Stimulated activated CD8-positive, alpha-beta memory T cell treated with anti-CD3 and anti-CD28 coated beads, Interleukin-2, amount 100 ng/mL, for 1 hour (primary cell): ENCODE measurements at regions not wholly inside any gene's neighbourhood (a gene's known extent, or its start where the extent isn't known, plus 50 kb on each side); places are given as distances from the start of the nearest gene placed in this dataset.

Source experiments
- DNase-seq, 2 donors: peaks; one replicate each; pipeline ENCODE4 v3.0.0-alpha.2; 2020; ENCODE audit warnings: low read depth in 2 of 2

DNA sequence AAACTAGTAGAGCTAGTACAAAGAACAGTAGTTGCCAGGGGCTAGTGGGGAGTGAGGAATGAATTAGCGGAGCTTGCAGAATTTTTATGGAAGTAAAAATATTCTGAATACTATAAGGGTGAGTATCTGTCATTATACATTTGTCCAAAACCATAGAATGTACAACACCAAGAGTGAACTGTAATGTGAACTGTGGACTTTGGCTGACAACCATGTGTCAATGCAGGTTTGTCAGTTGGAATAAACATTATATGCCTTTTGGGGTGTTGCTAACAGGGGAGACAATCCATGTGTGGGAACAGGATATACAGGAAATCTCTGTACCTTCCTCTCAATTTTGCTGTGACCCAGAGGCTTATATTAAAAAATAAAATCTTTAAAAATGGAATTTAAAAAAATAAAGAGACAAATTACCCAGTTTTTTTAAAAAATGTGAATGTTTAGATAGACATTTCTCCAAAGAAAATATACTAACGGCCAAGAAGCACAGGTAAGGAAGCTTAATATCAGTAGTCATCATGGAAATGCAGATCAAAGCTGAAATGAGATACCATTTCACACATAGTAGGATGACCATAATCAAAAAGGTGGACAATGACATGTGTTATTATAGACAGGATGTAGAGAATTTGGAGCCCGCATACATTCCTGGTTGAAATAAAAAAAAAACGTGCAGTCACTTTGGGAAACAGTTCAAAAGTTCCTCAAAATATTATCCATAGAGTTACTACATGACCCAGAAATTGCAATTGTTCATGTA lies 899.8 kb downstream of the RAB28 start:
- DNase-seq, result no peak

DNA sequence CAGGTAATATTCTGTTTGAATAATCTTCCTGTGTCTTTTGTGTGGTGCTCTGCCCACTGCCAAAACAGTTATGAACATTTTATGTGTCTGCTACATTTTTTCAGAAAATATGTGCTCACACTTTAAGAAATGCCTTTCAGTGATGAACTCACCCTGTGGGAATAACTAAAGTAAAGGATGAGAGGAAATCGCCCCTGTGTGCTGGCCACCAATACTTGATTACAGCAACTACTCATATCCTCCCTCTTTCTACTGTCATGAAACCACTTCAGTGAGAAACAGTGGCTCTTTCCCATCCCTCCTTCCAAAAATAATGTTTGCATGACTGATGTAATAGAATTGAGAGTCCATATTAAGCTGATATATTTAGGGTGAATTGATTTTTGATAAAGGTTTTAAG lies 900.9 kb downstream of the RAB28 start:
- no peak for DNase-seq

DNA sequence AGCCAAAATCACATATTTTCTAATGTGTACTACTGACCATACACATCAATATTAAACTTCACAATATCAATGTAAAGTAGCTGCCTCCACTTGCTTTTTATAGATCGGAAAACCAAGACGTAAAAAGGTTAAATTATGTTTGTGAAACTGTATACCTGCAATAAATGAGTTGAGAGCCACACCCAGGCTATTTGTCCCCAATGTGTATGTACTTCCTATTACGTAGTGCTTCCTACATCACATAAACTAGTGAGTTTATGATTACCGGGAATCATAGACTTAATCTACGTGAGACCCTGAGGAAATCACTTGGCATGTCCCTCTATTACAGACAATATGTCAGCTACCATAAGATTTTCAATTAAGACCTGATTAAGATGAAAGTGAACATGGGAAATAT lies 903.4 kb downstream of the RAB28 start:
- DNase-seq, result no peak

GRCh38 chr4:12579172-12579571 lies 905.0 kb downstream of the RAB28 start:
- DNase-seq, result no peak

DNA sequence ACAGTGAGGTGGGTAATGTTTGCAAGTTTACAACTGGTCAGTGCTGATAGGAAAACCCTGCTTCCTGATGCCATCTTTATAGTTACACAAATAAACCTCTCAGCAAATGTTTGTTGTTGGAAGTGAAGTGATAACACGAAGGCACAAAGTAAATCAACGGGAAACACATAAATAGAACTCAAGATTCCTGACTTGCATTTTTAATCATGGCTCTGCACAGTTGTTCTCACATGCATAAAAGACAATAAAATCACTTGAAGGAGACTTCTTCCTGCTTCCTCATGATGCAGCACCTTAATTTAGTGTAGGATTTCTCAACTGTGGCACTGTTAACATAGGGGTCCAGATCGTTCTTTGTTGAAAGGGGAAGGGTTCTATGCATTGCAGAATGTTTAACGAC lies 907.7 kb downstream of the RAB28 start:
- no peak for DNase-seq

DNA sequence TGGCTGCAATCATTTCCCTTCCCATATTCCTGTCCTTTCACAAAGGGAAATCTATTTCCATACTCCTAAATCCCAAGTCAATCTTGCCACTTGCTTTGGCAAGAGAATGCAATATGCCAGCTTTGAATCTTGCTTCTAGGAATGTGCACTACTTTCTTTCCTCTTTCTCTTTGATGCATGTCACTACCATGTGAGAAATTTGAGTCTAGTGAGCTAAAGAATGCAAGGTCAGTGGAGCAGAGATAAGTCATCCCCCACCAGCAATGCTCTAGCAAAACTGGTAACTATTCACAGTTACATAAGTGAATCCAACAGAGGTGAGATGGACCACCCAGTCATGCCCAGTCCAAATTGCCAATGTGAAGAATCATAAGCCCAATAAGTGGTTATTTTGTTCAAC lies 910.4 kb downstream of the RAB28 start:
- DNase-seq, result no peak

DNA sequence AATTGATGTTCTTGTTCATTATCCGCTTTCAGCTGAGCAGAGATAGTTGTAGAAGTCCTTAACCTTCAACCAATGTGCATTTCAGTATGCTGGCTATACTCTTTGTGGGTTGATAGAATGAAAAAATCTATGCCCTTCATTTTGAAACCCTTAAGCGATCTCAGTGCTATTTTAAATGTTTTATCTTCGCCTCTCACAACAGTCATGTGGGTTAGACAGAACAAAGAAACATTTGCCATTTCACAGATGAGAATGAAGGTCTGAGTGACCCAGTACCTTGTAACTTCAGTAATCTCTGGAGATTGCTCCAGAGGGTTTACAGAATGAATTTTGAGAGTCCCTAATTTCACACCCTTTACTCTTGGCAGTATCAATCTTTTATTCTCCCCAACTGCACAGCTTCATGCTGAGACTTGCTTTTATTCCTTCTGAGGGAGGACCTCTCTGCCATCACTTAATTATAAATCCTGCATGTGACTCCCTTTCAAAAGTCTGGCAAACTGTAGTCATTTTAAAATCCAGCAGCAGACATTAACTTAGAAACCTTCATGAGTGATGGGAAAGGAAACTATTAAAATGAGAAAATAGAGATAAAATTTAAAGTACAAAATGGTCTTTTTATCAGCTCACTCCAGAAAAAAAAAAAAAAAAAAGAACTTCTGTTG lies 921.5 kb downstream of the RAB28 start:
- DNase-seq, result no peak

- no peak for DNase-seq
Measured at GRCh38 chr4:12562021-12562420, 922.1 kb downstream of the RAB28 start.

GRCh38 chr4:12555011-12555410 lies 929.1 kb downstream of the RAB28 start:
- no peak for DNase-seq

DNA sequence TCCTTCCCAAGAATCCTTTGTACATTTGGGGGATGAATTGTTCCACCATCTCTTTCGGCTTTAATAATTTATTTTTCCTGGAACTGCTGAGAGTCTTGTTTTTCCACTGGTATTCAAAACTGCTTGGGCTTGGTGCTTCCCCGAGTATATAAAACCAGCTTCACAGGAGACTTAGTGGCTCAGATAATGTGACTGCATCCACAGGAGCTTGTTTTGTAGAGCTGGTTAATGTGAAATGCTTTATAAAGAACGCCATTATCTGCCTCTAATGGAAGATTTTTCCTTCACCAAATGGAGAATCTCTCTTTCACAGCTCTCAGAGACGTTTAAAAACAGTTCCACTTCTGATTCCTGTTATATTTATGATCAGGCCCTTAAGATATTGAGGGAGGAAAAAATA lies 935.5 kb downstream of the RAB28 start:
- DNase-seq, result no peak

GRCh38 chr4:12545812-12546211 lies 938.3 kb downstream of the RAB28 start:
- no peak for DNase-seq

GRCh38 chr4:12538162-12538561 lies 946.0 kb downstream of the RAB28 start:
- DNase-seq, result no peak

DNA sequence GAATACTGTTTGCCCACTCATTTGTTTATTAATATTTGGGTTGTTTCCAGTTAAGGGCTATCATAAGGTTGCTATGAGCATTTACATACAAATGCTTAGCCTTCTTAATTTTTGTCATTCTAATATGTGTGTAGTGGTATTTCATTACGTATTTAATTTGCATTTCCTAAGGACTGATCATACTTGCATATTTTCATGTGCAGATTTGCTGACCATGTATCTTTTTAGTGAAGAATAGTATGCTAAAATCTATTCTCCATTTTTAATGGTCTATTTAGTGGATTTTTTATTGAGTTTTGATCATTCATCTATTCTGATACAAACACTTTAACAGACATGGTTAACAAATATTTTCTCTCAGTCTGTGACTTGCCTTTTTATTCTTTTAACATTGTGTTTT lies 949.5 kb downstream of the RAB28 start:
- DNase-seq, result no peak

- DNase-seq, result no peak
Measured at GRCh38 chr4:12519426-12519825, 964.7 kb downstream of the RAB28 start.

DNA sequence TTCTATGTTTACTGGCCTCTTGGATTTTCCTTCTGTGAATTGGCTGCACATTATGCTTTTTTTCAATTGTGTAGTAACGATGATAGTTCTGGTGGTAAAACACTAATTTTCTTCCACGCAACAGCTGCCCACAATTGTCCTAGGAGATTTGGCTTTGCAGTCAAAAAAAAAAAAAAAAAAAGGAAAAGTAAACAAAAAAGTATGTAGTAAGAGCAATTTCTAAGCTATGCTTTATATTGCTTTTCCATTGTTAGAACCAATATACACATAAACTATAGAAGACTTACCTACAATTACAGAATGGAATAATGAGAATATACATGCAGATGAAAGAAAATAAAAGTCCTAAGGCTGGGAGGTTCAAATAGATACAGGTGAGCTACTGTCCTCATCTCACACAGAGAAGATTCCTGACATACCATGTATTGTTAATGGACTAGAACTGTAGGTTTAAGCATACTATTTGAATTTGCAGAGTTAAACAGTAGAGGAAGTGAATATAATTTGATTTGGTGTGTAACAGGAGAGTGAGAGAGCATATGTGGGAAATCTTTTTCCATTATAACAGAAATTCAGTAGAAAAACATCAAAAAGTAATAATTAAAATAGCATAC lies 976.2 kb downstream of the RAB28 start:
- no peak for DNase-seq

- no peak for DNase-seq
Measured at GRCh38 chr4:12500409-12500808, 983.7 kb downstream of the RAB28 start.

- no peak for DNase-seq
Measured at GRCh38 chr4:12499693-12500092, 984.4 kb downstream of the RAB28 start.

DNA sequence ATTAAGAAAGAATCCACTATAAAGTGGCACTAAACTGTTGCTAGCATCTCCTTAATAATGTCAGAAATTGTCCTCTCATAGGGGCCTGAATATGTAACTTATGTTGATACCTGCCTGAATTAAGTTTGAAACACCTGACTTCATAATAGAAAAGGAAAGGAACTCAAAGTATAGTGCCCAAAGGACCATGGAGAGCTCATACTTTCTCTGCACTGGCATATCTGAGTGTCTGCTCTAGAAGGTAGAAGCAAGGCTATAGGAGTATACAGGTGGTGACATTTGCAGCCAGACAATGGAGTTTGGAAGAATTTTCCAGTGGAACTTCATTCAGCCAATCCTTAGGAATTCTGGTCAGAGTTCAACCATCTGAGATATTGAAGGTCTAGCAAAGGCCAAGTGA lies 988.9 kb downstream of the RAB28 start:
- no peak for DNase-seq

GRCh38 chr4:12492730-12493393 lies 991.3 kb downstream of the RAB28 start:
- no peak for DNase-seq

DNA sequence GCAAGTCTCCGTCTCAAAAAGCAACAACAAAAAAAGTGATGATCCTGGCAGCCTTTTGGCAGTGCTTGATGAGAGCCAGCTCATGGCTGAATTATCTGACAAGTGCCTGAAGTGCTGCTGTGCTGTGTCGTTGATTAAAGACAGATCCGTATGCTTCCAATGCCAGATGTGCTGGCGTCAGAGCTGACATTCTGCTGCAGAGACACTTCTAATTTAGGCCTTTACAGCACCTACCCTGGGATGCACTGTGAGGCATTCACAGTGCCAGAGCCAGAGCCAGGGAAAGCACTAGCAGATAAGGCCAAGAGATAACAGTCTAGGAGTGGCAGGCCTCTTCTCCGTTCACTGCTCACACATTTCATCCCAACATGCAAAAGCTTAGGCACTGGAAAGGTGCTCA lies 995.5 kb downstream of the RAB28 start:
- DNase-seq, result no peak

- no peak for DNase-seq
Measured at GRCh38 chr4:12487000-12487399, 997.1 kb downstream of the RAB28 start.

GRCh38 chr4:12472087-12472486 lies 1012.1 kb downstream of the RAB28 start:
- DNase-seq, result no peak

- DNase-seq, result no peak
Measured at GRCh38 chr4:12471193-12471592, 1012.9 kb downstream of the RAB28 start.
